Endothelial cell of umbilical vein (primary cell): ENCODE measurements at regions not wholly inside any gene's neighbourhood (a gene's known extent, or its start where the extent isn't known, plus 50 kb on each side); places are given as distances from the start of the nearest gene placed in this dataset.

Experiments
- CTCF ChIP-seq, 2 donors: IDR thresholded peaks; 1 replicate in 1 of 2; 2 replicates in 1 of 2; pipeline ENCODE4 v1.5.1; 2011; ENCODE audit warnings: low read length in 2 of 2, mild to moderate bottlenecking in 2 of 2, moderate library complexity in 2 of 2, control low read depth in 1 of 2, inconsistent platforms in 1 of 2, low read depth in 1 of 2; ENCODE audit not compliant: insufficient read depth in 1 of 2; ENCODE audit errors: extremely low read depth in 1 of 2
- EZH2 ChIP-seq: IDR thresholded peaks from 2 replicates; pipeline ENCODE4 v1.6.1; 2012; ENCODE audit warnings: borderline replicate concordance, low read depth, mild to moderate bottlenecking, moderate library complexity, low read length, inconsistent platforms; ENCODE audit not compliant: severe bottlenecking
- FOS ChIP-seq: IDR thresholded peaks from 2 replicates; pipeline ENCODE4 v1.6.1; 2011; ENCODE audit warnings: mild to moderate bottlenecking, low read length, moderate library complexity, borderline replicate concordance; ENCODE audit not compliant: insufficient read depth
- MAX ChIP-seq: IDR thresholded peaks from 2 replicates; pipeline ENCODE4 v1.6.1; 2011; ENCODE audit not compliant: insufficient read depth, insufficient read length
- POLR2A ChIP-seq: IDR thresholded peaks from 2 replicates; pipeline ENCODE4 v1.6.1; 2012; ENCODE audit warnings: low read depth, mild to moderate bottlenecking, control low read depth, low read length
- POLR2AphosphoS5 ChIP-seq: IDR thresholded peaks from 2 replicates; pipeline ENCODE4 v1.6.1; 2012; ENCODE audit warnings: low read depth, mild to moderate bottlenecking, control low read depth, low read length, moderate library complexity; ENCODE audit not compliant: insufficient read depth

GRCh38 chr9:95623640-95624039 lies 106.9 kb upstream of the PTCH1 start:
- TF ChIP-seq CTCF (IDR thresholded peaks at IDR 0.05; ENCODE audit: extremely low read depth in 1 of 2, insufficient read depth in 1 of 2, low read depth in 1 of 2, low read length in 2 of 2) (no peak), POLR2A (no peak), POLR2AphosphoS5 (no peak), EZH2 (no peak), FOS (no peak), MAX (no peak)
